BE2C (cell line): ENCODE measurements at regions not wholly inside any gene's neighbourhood (a gene's known extent, or its start where the extent isn't known, plus 50 kb on each side); places are given as distances from the start of the nearest gene placed in this dataset.

Experiments used
- DNase-seq: peaks from one replicate; pipeline ENCODE4 v3.0.0-alpha.2; 2020
- H3K27me3 ChIP-seq: fragments of 250-450 bp; sonication (Bioruptor Pico); 2 replicates; pipeline ENCODE4 v1.5.1; 2020; ENCODE audit warnings: mild to moderate bottlenecking
- H3K36me3 ChIP-seq: fragments of 250-450 bp; sonication (Bioruptor Pico); 2 replicates; pipeline ENCODE4 v1.5.1; 2020; ENCODE audit warnings: mild to moderate bottlenecking
- H3K4me1 ChIP-seq: fragments of 250-450 bp; sonication (Bioruptor Pico); 2 replicates; pipeline ENCODE4 v1.5.1; 2020
- H3K4me3 ChIP-seq: 2 replicates; pipeline ENCODE4 v1.5.1; 2011; ENCODE audit warnings: low read depth, low read length
- H3K9me3 ChIP-seq: fragments of 250-450 bp; sonication (Bioruptor Pico); 2 replicates; pipeline ENCODE4 v1.5.1; 2020
- CTCF ChIP-seq: IDR thresholded peaks from 2 replicates; pipeline ENCODE4 v1.5.1; 2012; ENCODE audit warnings: mild to moderate bottlenecking, low read depth, low read length

GRCh38 chr11:105227363-105227762, 87.8 kb upstream of the CARD18 start:
- no peaks in the 10 kb centered on the region for H3K27me3 ChIP-seq
- DNase-seq = no peak
- no peaks in the 10 kb centered on the region; the same call in 1 of the 2 replicates for H3K4me1 ChIP-seq
- no peak for TF ChIP-seq CTCF
- H3K4me3 ChIP-seq = no peak overlapping the region
- no peaks in the 10 kb centered on the region for H3K36me3 ChIP-seq
- H3K9me3 ChIP-seq = no peaks in the 10 kb centered on the region

- H3K4me3 ChIP-seq = no peak overlapping the region
Observed at GRCh38 chr11:105226766-105227165, 87.2 kb upstream of the CARD18 start.

GRCh38 chr11:105226091-105226490, 86.5 kb upstream of the CARD18 start:
- Histone ChIP-seq H3K4me3 (no peak overlapping the region), H3K27me3 (no peaks in the 10 kb centered on the region), H3K36me3 (no peaks in the 10 kb centered on the region), H3K9me3 (no peaks in the 10 kb centered on the region), H3K4me1 (no peaks in the 10 kb centered on the region; the same call in 1 of the 2 replicates)
- no peak for DNase-seq
- TF ChIP-seq CTCF = no peak

More at GRCh38 chr11:105226766-105227165, 87.2 kb upstream of the CARD18 start:
- DNase-seq = no peak
- no peaks in the 10 kb centered on the region for H3K9me3 ChIP-seq
- no peaks in the 10 kb centered on the region for H3K27me3 ChIP-seq
- TF ChIP-seq CTCF = no peak
- no peaks in the 10 kb centered on the region for H3K36me3 ChIP-seq
- H3K4me1 ChIP-seq = no peaks in the 10 kb centered on the region; the same call in 1 of the 2 replicates

- TF ChIP-seq CTCF = no peak
- DNase-seq = no peak
- no peak overlapping the region for H3K4me3 ChIP-seq
- no peaks in the 10 kb centered on the region; the same call in 1 of the 2 replicates for H3K4me1 ChIP-seq
- no peaks in the 10 kb centered on the region for H3K36me3 ChIP-seq
- H3K9me3 ChIP-seq = no peaks in the 10 kb centered on the region
- no peaks in the 10 kb centered on the region for H3K27me3 ChIP-seq
Observed at GRCh38 chr11:105224482-105225253, 85.1 kb upstream of the CARD18 start.

GRCh38 chr11:105220121-105220520, 80.6 kb upstream of the CARD18 start:
- H3K4me3 ChIP-seq = no peak overlapping the region
- no peaks in the 10 kb centered on the region for H3K9me3 ChIP-seq
- no peak for DNase-seq
- H3K4me1 ChIP-seq = no peaks in the 10 kb centered on the region; the same call in 1 of the 2 replicates
- H3K27me3 ChIP-seq = no peaks in the 10 kb centered on the region
- no peak for TF ChIP-seq CTCF
- H3K36me3 ChIP-seq = no peaks in the 10 kb centered on the region

GRCh38 chr11:105219670-105220069, 80.1 kb upstream of the CARD18 start:
- no peaks in the 10 kb centered on the region; the same call in 1 of the 2 replicates for H3K4me1 ChIP-seq
- no peak for TF ChIP-seq CTCF
- no peak for DNase-seq
- no peaks in the 10 kb centered on the region for H3K36me3 ChIP-seq
- H3K4me3 ChIP-seq = no peak overlapping the region
- H3K9me3 ChIP-seq = no peaks in the 10 kb centered on the region
- no peaks in the 10 kb centered on the region for H3K27me3 ChIP-seq
